Breast epithelium (tissue), 4 donors: ENCODE measurements at regions not wholly inside any gene's neighbourhood (a gene's known extent, or its start where the extent isn't known, plus 50 kb on each side); places are given as distances from the start of the nearest gene placed in this dataset.

Experiments used
- DNase-seq, 2 donors: peaks; one replicate each; pipeline ENCODE4 v3.0.0-alpha.2; 2019; ENCODE audit warnings: low spot score in 2 of 2
- H3K27ac ChIP-seq, 2 donors: fragments of 200-600 bp; sonication (generic) in 1 of 2; one replicate each; pipeline ENCODE4 v1.5.1; 2016 to 2019; ENCODE audit warnings: mild to moderate bottlenecking in 1 of 2
- H3K27me3 ChIP-seq, 2 donors: fragments of 200-600 bp; sonication (generic) in 1 of 2; one replicate each; pipeline versions ENCODE4 v1.5.1 to v1.6.0; 2017 to 2019; ENCODE audit warnings: control low read depth in 1 of 2, mild to moderate bottlenecking in 1 of 2
- H3K36me3 ChIP-seq: fragments of 200-600 bp; one replicate; pipeline ENCODE4 v1.5.1; 2019
- H3K4me1 ChIP-seq, 2 donors: fragments of 200-600 bp; sonication (generic); one replicate each; pipeline ENCODE4 v1.5.1; 2016 to 2019; ENCODE audit warnings: control low read depth in 1 of 2
- H3K4me3 ChIP-seq, 3 donors: fragments of 200-600 bp; sonication (generic); 1 replicate in 2 of 3; 2 replicates in 1 of 3; pipeline ENCODE4 v1.5.1; 2016 to 2019; ENCODE audit warnings: mild to moderate bottlenecking in 3 of 3, moderate library complexity in 2 of 3
- H3K9me3 ChIP-seq, 2 donors: fragments of 200-600 bp; sonication (generic) in 1 of 2; one replicate each; pipeline ENCODE4 v1.5.1; 2016 to 2019; ENCODE audit warnings: control low read depth in 1 of 2
- CTCF ChIP-seq, 3 donors: fragments of 450-650 bp; IDR thresholded peaks; one replicate each; pipeline ENCODE4 v1.5.1; 2016 to 2017; ENCODE audit warnings: antibody characterized with exemption in 3 of 3, mild to moderate bottlenecking in 3 of 3, moderate library complexity in 3 of 3
- POLR2A ChIP-seq: fragments of 450-650 bp; IDR thresholded peaks from one replicate; pipeline ENCODE4 v1.6.1; 2016; ENCODE audit warnings: antibody characterized with exemption, mild to moderate bottlenecking, moderate library complexity
- POLR2AphosphoS5 ChIP-seq, 3 donors: sonication (generic); formaldehyde crosslinking; IDR thresholded peaks; one replicate each; pipeline ENCODE4 v1.6.1; 2017; ENCODE audit warnings: antibody characterized with exemption in 3 of 3
- intact Hi-C: fragments of 100-400 bp; cut with DNase I; formaldehyde crosslinking; loops from one replicate; pipeline ENCODE4 v1.15.1; 2023; ENCODE audit warnings: low total_unique reads

DNA sequence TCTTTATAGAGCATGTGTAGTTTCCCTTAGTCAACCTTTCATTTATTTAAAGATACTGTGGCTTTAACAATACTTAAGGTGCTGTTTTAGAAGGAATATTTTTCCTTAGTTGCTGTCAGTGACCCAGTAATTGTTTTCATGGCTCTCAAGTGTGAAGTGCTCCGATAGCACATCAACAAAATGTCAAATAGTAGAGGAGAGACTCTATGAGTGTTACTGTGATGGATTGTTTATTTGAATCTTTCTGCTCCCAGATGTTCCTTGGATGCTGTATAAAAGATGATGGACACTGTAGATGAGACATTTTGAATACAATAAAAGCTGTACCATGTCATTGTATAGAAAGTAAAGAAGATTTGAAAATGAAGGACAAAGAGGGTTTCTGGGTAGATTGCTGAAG is 1185.7 kb upstream of the C9orf72 start:
- intact Hi-C loops, result no loop called here
- Histone ChIP-seq H3K4me1 (no peaks in the 10 kb centered on the region), H3K9me3 (no peaks in the 10 kb centered on the region), H3K27ac (no peak overlapping the region), H3K36me3 (no peaks in the 10 kb centered on the region), H3K27me3 (no peaks in the 10 kb centered on the region), H3K4me3 (no peak overlapping the region)
- no peak for TF ChIP-seq POLR2A
- no peak for TF ChIP-seq POLR2AphosphoS5 (IDR thresholded peaks at IDR 0.05)
- TF ChIP-seq CTCF (IDR thresholded peaks at IDR 0.05), result no peak
- DNase-seq, result no peak

DNA sequence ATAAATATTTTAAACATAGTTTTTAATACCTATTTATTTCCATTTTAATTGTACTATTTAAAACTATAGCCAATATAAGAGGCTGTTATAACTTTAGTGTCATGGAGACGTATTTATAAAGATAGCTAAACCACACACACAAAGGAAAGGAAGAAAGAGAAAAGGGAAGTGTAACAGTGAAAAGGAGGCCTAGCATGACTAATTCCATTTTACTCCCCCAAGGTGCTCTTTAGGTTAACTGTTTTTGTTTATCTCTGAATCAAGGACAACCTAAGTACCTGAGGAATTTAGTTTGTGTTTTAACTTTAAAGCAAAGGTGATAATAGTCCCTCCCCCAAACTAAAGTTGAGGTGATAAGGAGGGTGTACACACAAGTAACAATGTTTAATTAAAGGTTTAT is 1188.9 kb upstream of the C9orf72 start:
- intact Hi-C loops, result no loop called here
- no peak for TF ChIP-seq POLR2A
- TF ChIP-seq CTCF (IDR thresholded peaks at IDR 0.05), result no peak
- TF ChIP-seq POLR2AphosphoS5 (IDR thresholded peaks at IDR 0.05), result no peak

DNA sequence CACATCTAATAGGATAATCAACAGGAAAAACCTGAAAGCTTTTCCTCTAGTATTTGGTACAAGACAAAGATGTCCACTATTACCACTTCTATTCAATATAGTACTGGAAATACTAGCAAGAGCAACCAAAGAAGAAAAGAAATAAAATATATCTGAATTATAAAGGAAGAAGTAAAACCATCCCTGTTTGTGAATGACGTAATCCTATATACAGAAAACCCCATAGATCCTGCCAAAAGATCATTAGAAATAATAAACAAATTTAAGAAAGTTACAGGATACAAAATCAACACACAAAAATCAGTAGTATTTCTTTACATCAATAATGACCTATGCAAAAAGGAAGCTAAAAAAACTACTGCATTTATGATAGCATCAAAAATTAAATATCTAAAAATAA is 1191.3 kb upstream of the C9orf72 start:
- TF ChIP-seq POLR2AphosphoS5 (IDR thresholded peaks at IDR 0.05), result no peak
- no peak for TF ChIP-seq POLR2A
- no peak for TF ChIP-seq CTCF (IDR thresholded peaks at IDR 0.05)
- intact Hi-C loops, result no loop called here

More for the DNA sequence above, 1188.9 kb upstream of the C9orf72 start:
- Histone ChIP-seq H3K27ac (no peak overlapping the region), H3K4me1 (no peaks in the 10 kb centered on the region), H3K9me3 (no peaks in the 10 kb centered on the region), H3K27me3 (no peaks in the 10 kb centered on the region), H3K36me3 (no peaks in the 10 kb centered on the region), H3K4me3 (no peak overlapping the region)
- no peak for DNase-seq

DNA sequence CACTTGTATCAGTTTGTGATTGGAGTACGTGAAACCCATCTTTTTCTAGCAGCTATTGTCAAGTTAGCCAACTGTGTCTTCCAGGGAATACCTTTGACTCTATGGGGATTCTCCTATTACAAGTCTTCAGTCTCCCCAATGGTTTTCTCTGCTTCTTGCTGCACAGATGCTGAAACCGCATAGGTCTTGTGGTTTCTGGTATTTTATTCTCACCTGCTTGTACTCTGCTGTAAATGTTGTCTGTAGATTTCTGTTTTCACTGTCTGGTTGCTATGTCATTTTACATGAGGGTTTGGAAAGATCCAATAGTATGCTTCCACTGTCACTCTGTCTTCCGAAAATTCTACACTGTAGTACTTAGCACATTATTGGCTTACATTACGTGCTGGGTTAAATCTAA is 1196.9 kb upstream of the C9orf72 start:
- no peak for DNase-seq
- H3K27ac ChIP-seq, result no peak overlapping the region
- TF ChIP-seq POLR2AphosphoS5 (IDR thresholded peaks at IDR 0.05), result no peak
- no peak for TF ChIP-seq CTCF (IDR thresholded peaks at IDR 0.05)
- TF ChIP-seq POLR2A, result no peak

More for the DNA sequence above, 1191.3 kb upstream of the C9orf72 start:
- Histone ChIP-seq H3K9me3 (no peaks in the 10 kb centered on the region), H3K4me1 (no peaks in the 10 kb centered on the region), H3K27ac (no peak overlapping the region), H3K36me3 (no peaks in the 10 kb centered on the region), H3K27me3 (no peaks in the 10 kb centered on the region), H3K4me3 (no peak overlapping the region)
- DNase-seq, result no peak

DNA sequence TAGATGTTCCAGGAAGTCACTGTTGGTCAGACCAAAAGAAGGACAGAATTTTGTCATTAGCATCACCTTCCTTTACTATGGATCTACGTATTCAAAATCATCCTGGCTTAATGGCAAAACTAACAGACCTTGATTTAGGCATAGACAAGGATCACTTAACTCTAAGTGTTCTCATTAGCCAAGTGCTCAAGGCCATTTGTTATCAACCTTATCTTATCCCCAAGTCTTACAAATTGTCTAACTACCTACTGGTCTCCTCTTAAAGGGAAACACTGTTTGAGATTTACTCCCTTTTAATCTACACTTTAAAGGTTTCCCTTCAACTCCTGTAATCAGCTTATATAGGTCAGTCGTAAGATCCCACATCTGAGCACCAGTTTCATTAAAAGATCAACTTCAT is 1197.5 kb upstream of the C9orf72 start:
- Histone ChIP-seq H3K4me3 (no peak overlapping the region), H3K36me3 (no peaks in the 10 kb centered on the region), H3K4me1 (no peaks in the 10 kb centered on the region), H3K9me3 (no peaks in the 10 kb centered on the region), H3K27ac (no peak overlapping the region), H3K27me3 (no peaks in the 10 kb centered on the region)
- no peak for TF ChIP-seq POLR2AphosphoS5 (IDR thresholded peaks at IDR 0.05)
- no peak for TF ChIP-seq POLR2A
- TF ChIP-seq CTCF (IDR thresholded peaks at IDR 0.05), result no peak
- intact Hi-C loops, result no loop called here
- no peak for DNase-seq

More for the DNA sequence above, 1196.9 kb upstream of the C9orf72 start:
- Histone ChIP-seq H3K4me1 (no peaks in the 10 kb centered on the region), H3K36me3 (no peaks in the 10 kb centered on the region), H3K4me3 (no peak overlapping the region), H3K27me3 (no peaks in the 10 kb centered on the region), H3K9me3 (no peaks in the 10 kb centered on the region)
- intact Hi-C loops, result no loop called here
